ENCODE measurements at regions not wholly inside any gene's neighbourhood (a gene's known extent, or its start where the extent isn't known, plus 50 kb on each side); places are given as distances from the start of the nearest gene placed in this dataset.

DNA sequence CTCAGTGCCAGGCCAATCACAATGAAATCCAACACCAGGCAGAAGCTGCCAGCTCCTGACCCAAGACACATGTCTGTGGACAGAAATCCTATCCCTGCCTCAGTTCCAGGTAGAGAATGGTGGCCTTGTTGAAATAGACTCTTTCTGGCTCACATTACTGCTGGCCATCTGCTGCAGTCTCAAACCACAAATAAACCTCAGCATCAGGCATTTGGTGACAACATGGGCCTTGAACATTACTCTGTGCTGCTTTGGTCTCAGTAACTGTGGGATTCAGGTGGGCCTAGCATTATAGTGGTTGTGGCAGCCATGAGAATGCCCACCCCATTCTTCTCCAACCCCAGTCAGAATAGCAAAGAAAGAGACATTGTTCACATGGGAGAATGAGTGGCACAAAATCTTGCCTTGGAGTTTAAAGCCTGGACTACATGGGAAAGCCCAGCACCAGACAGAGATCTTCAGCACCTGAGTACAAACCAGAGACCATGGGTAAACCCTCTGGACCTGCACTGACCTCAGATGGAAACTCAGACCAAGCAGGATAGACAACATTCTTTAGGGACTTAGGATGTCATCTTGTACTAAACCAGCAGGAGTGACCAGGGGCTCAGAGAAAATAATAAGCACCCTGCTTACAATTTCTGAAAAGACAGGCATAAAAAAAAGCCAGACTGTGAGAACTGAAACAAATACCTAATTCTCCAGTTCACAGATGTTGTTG is 50.4 kb upstream of the TRAM1L1 start:
- TF ChIP-seq, protein P1, sequence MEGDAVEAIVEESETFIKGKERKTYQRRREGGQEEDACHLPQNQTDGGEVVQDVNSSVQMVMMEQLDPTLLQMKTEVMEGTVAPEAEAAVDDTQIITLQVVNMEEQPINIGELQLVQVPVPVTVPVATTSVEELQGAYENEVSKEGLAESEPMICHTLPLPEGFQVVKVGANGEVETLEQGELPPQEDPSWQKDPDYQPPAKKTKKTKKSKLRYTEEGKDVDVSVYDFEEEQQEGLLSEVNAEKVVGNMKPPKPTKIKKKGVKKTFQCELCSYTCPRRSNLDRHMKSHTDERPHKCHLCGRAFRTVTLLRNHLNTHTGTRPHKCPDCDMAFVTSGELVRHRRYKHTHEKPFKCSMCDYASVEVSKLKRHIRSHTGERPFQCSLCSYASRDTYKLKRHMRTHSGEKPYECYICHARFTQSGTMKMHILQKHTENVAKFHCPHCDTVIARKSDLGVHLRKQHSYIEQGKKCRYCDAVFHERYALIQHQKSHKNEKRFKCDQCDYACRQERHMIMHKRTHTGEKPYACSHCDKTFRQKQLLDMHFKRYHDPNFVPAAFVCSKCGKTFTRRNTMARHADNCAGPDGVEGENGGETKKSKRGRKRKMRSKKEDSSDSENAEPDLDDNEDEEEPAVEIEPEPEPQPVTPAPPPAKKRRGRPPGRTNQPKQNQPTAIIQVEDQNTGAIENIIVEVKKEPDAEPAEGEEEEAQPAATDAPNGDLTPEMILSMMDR (conservative IDR thresholded peaks at IDR 0.05; ENCODE audit: low read depth, low read length), result no peak
- no peak for TF ChIP-seq EZH2phosphoT487 (IDR thresholded peaks at IDR 0.05; ENCODE audit: borderline replicate concordance, low read length)
- no peak for TF ChIP-seq EZH2 (IDR thresholded peaks at IDR 0.05; ENCODE audit: low read length, unreplicated experiment)

All from PC-3 (cell line).